AG10803 (cell line): ENCODE measurements at regions not wholly inside any gene's neighbourhood (a gene's known extent, or its start where the extent isn't known, plus 50 kb on each side); places are given as distances from the start of the nearest gene placed in this dataset.

ENCODE experiments used
- DNase-seq: peaks from one replicate; pipeline ENCODE4 v3.0.0; 2010; ENCODE audit warnings: low read depth
- H3K4me3 ChIP-seq: 2 replicates; pipeline ENCODE4 v1.5.1; 2011; ENCODE audit warnings: mild to moderate bottlenecking, low read length, control low read depth
- CTCF ChIP-seq: conservative IDR thresholded peaks from 2 replicates; pipeline ENCODE4 v1.5.1; 2011; ENCODE audit warnings: mild to moderate bottlenecking, low read length, control low read depth, inconsistent platforms

- TF ChIP-seq CTCF = no peak
- DNase-seq = no peak
- no peak overlapping the region for H3K4me3 ChIP-seq
These were observed 994.0 kb downstream of the GRIK2 start for GRCh38 chr6:102387326-102388033.

DNA sequence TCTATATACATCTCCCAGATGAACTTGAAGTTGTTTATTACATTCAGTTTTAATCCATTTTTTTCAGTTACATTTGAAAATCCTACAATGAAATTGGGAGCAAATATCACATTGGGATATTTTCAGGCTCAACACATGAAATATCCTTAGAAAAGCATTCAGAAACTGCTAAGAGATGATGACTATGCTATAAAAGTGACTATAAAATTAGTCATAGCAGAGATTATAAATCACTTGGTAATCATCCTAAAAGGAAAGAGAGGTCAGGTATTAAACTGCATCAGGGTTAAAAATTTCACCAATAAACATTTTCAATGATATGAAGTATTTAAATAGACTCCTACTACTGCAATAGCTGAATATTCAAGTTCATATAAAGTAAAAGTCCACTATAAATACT is 987.7 kb downstream of the GRIK2 start:
- no peak for DNase-seq
- H3K4me3 ChIP-seq = no peak overlapping the region
- no peak for TF ChIP-seq CTCF

- no peak for TF ChIP-seq CTCF
- DNase-seq = no peak
- no peak overlapping the region for H3K4me3 ChIP-seq
These were observed 962.7 kb downstream of the GRIK2 start for GRCh38 chr6:102356170-102356569.

DNA sequence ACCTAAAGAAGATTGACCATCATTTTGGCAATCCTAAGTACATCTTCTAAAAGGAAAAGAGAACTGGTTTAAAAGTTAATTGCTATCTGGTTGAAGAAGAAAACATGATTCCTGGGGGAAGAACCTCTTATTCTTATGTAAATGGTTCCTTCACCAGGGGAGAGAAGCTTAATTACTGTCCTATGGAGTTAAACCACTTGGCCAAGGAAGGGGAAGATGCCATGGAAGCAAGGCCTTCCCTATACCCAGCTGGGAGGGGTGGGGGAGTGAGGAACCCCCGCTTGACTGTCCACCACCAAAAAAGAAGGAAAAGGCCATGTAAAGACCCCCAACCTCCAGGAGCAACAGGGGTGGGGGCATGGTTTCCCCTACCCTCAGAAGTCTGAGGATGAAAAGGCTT is 962.1 kb downstream of the GRIK2 start:
- no peak for DNase-seq
- TF ChIP-seq CTCF = no peak
- H3K4me3 ChIP-seq = no peak overlapping the region

GRCh38 chr6:102352552-102352951 is 959.0 kb downstream of the GRIK2 start:
- no peak for TF ChIP-seq CTCF
- H3K4me3 ChIP-seq = no peak overlapping the region
- no peak for DNase-seq

GRCh38 chr6:102344769-102345168 is 951.3 kb downstream of the GRIK2 start:
- TF ChIP-seq CTCF = no peak
- no peak for DNase-seq
- H3K4me3 ChIP-seq = no peak overlapping the region

DNA sequence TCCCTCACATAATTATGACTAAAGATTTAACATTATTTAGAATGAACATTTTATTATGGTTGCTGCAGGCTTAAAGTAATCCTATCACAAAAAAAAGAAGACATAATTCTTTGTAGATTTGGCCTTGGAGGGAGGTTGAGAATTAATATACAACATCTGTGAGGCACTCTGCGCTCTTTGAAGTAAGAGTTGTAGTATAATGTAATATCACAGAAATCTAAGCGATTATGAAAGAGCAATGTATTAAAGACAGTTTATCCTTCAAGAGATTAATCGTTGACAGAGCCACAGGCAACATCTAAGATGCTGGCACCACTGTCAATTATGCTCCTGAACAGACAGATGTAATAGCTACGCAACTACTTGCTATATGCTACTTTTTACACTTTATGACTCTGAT is 946.8 kb downstream of the GRIK2 start:
- no peak overlapping the region for H3K4me3 ChIP-seq
- no peak for TF ChIP-seq CTCF
- no peak for DNase-seq
